ENCODE measurements at regions not wholly inside any gene's neighbourhood (a gene's known extent, or its start where the extent isn't known, plus 50 kb on each side); places are given as distances from the start of the nearest gene placed in this dataset.

- no peaks in the 10 kb centered on the region for H3K4me1 Mint-ChIP-seq
- no peak overlapping the region for H3K4me3 Mint-ChIP-seq
- H3K9me3 Mint-ChIP-seq, result peaks cover 12% of the 10 kb centered on the region
- DNase-seq (ENCODE audit: low spot score in 2 of 2), result no peak
- H3K27ac Mint-ChIP-seq, result no peak overlapping the region
- H3K36me3 Mint-ChIP-seq, result no peaks in the 10 kb centered on the region
- ATAC-seq, result no peak
These were observed 74.2 kb upstream of the DMD start for GRCh38 chrX:33285550-33285949.

GRCh38 chrX:33277046-33277445 is 65.7 kb upstream of the DMD start:
- no peaks in the 10 kb centered on the region for H3K36me3 Mint-ChIP-seq
- ATAC-seq, result no peak
- peaks cover 5% of the 10 kb centered on the region for H3K9me3 Mint-ChIP-seq
- DNase-seq (ENCODE audit: low spot score in 2 of 2), result no peak
- H3K4me1 Mint-ChIP-seq, result no peaks in the 10 kb centered on the region
- H3K4me3 Mint-ChIP-seq, result no peak overlapping the region
- no peak overlapping the region for H3K27ac Mint-ChIP-seq

GRCh38 chrX:33273535-33273934 is 62.2 kb upstream of the DMD start:
- Mint-ChIP-seq H3K27ac (no peak overlapping the region), H3K4me3 (no peak overlapping the region), H3K36me3 (no peaks in the 10 kb centered on the region), H3K9me3 (peaks cover 3% of the 10 kb centered on the region), H3K4me1 (no peaks in the 10 kb centered on the region)
- ATAC-seq, result no peak
- DNase-seq (ENCODE audit: low spot score in 2 of 2), result no peak

GRCh38 chrX:33272986-33273385 is 61.6 kb upstream of the DMD start:
- DNase-seq (ENCODE audit: low spot score in 2 of 2) (no peak), ATAC-seq (no peak)
- Mint-ChIP-seq H3K36me3 (no peaks in the 10 kb centered on the region), H3K9me3 (peaks cover 3% of the 10 kb centered on the region), H3K27ac (no peak overlapping the region), H3K4me3 (no peak overlapping the region), H3K4me1 (no peaks in the 10 kb centered on the region)

Measured in stimulated activated effector memory CD8-positive, alpha-beta T cell treated with anti-CD3 and anti-CD28 coated beads, Interleukin-12 subunit alpha, Interleukin-12 subunit beta, amount 100 ng/mL, for 72 hours (primary cell).